Nephron (organoid): ENCODE measurements at regions not wholly inside any gene's neighbourhood (a gene's known extent, or its start where the extent isn't known, plus 50 kb on each side); places are given as distances from the start of the nearest gene placed in this dataset.

Experiments
- H3K27ac Mint-ChIP-seq, 3 experiments: 2 replicates each; pipeline ENCODE4 v1.8.0; 2020; ENCODE audit warnings: mixed read lengths in 3 of 3, mild to moderate bottlenecking in 2 of 3, moderate library complexity in 1 of 3
- H3K27me3 Mint-ChIP-seq: 2 replicates; pipeline ENCODE4 v1.8.0; 2021; ENCODE audit warnings: low read depth, mild to moderate bottlenecking, moderate library complexity, mixed read lengths
- H3K36me3 Mint-ChIP-seq: 2 replicates; pipeline ENCODE4 v1.8.0; 2020; ENCODE audit warnings: low read depth, mixed read lengths
- H3K4me1 Mint-ChIP-seq: 2 replicates; pipeline ENCODE4 v1.8.0; 2020; ENCODE audit warnings: mixed read lengths
- H3K4me3 Mint-ChIP-seq, 3 experiments: 2 replicates each; pipeline ENCODE4 v1.8.0; 2020; ENCODE audit warnings: mild to moderate bottlenecking in 3 of 3, mixed read lengths in 3 of 3, moderate library complexity in 2 of 3
- H3K9me3 Mint-ChIP-seq: 2 replicates; pipeline ENCODE4 v1.8.0; 2020; ENCODE audit warnings: mixed read lengths
- TF ChIP-seq, protein P1 (sequence below), 3 experiments: fragments of 200-600 bp; sonication (generic); IDR thresholded peaks; one replicate each; pipeline ENCODE4 v1.5.0; 2021; ENCODE audit warnings: antibody characterized with exemption in 3 of 3; ENCODE audit not compliant: unreplicated experiment in 3 of 3

DNA sequence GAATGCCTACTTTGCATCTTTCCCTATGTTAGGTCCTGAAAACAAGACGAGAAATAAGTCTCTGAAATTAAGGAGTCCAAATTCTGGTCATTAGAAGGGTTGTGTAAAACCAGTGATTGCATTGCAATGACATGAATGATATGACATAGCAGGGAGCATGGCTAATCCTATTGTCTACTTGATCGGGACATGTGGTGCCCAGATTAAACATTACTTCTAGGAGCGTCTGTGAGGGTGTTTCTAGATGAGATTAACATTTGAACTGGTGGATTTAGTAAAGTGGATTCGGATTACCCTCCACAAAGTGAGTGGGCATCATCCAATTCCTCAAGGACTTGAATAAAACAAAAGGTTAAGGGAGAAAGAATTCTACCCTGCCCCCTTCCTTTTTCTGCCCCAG is 434.9 kb upstream of the KLF6 start:
- Mint-ChIP-seq H3K4me3 (no peak overlapping the region), H3K27ac (no peak overlapping the region), H3K36me3 (no peaks in the 10 kb centered on the region), H3K9me3 (peaks cover 2% of the 10 kb centered on the region), H3K27me3 (peaks cover 4% of the 10 kb centered on the region), H3K4me1 (peaks cover 12% of the 10 kb centered on the region)
- TF ChIP-seq, protein P1, sequence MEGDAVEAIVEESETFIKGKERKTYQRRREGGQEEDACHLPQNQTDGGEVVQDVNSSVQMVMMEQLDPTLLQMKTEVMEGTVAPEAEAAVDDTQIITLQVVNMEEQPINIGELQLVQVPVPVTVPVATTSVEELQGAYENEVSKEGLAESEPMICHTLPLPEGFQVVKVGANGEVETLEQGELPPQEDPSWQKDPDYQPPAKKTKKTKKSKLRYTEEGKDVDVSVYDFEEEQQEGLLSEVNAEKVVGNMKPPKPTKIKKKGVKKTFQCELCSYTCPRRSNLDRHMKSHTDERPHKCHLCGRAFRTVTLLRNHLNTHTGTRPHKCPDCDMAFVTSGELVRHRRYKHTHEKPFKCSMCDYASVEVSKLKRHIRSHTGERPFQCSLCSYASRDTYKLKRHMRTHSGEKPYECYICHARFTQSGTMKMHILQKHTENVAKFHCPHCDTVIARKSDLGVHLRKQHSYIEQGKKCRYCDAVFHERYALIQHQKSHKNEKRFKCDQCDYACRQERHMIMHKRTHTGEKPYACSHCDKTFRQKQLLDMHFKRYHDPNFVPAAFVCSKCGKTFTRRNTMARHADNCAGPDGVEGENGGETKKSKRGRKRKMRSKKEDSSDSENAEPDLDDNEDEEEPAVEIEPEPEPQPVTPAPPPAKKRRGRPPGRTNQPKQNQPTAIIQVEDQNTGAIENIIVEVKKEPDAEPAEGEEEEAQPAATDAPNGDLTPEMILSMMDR (IDR thresholded peaks at IDR 0.05; ENCODE audit: unreplicated experiment in 3 of 3): no peak

GRCh38 chr10:4217653-4218052 is 432.6 kb upstream of the KLF6 start:
- TF ChIP-seq, protein P1 (IDR thresholded peaks at IDR 0.05; ENCODE audit: unreplicated experiment in 3 of 3): no peak
- Mint-ChIP-seq H3K4me3 (no peak overlapping the region), H3K27ac (no peak overlapping the region), H3K4me1 (peaks cover 16% of the 10 kb centered on the region), H3K36me3 (no peaks in the 10 kb centered on the region), H3K9me3 (no peaks in the 10 kb centered on the region), H3K27me3 (peaks cover 4% of the 10 kb centered on the region)

DNA sequence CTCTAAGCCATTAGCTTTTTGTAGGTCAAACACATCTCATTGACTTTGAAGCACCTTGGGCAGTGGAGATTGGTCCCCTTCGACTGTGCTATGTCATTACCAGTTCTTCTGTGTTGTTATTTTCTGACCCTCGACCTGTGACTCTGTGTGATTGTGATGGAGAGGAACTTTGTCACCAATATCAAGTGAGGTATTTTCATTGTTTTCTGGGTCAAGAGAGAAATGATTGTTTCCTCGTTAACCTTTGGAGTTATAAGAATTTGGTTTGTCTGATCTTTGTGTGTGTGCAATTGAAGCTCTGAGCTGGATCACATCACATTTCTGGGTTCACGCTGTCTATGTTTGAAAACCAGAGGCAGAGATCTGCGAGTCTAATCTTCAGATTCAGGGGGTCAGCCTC is 432.2 kb upstream of the KLF6 start:
- Mint-ChIP-seq H3K4me1 (peaks cover 21% of the 10 kb centered on the region), H3K4me3 (no peak overlapping the region), H3K36me3 (no peaks in the 10 kb centered on the region), H3K27ac (no peak overlapping the region), H3K9me3 (no peaks in the 10 kb centered on the region), H3K27me3 (peaks cover 4% of the 10 kb centered on the region)
- TF ChIP-seq, protein P1 (IDR thresholded peaks at IDR 0.05; ENCODE audit: unreplicated experiment in 3 of 3): no peak

DNA sequence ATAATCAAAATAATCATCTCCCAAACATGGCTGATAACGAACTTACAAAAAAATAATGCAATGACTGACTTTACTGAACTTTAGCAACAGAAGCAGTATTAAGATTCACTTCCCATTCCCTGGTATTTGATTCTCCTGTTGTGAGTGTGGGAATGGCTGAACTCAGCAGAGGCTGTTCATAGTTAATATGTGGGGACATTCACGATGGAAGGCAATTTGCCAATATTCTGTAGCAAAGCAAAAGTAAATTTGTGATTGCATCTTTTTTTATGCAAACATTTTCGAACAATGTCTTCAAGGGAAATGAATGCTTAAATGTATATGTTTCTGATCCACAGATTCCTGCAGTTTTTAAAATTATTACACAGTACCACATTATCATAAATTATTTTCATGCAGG is 431.7 kb upstream of the KLF6 start:
- peaks cover 24% of the 10 kb centered on the region for H3K4me1 Mint-ChIP-seq
- H3K27me3 Mint-ChIP-seq: peaks cover 4% of the 10 kb centered on the region
- H3K36me3 Mint-ChIP-seq: no peaks in the 10 kb centered on the region
- no peaks in the 10 kb centered on the region for H3K9me3 Mint-ChIP-seq
- no peak overlapping the region for H3K4me3 Mint-ChIP-seq
- H3K27ac Mint-ChIP-seq: no peak overlapping the region
- TF ChIP-seq, protein P1 (IDR thresholded peaks at IDR 0.05; ENCODE audit: unreplicated experiment in 3 of 3): no peak

DNA sequence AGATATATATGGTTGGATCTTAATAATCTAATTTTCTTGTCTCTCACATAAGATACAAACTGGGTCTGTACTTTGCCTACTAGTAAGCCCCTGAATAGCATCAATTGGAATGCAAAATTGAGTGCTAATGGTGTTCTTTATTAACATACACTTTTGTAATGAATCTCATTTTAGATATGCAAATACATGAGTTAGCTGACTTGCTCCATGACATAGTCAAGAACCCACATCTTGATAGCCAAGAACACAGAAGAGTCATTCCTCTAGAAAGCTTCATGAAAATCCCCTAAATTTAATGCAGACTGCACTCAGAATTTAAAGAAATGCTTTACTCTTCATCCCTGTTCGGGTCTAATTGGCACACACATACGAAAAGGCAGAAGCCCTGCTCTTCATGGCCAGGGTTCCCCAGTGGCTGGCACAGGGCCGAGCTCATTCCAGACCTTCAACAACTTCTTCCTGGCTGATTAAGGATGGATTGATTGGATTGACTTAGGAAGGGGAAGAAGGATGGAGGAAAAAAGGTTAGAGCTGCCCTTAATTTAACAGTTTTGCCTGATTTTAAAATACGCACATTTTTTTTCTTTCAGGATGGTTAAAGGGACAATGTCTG is 431.1 kb upstream of the KLF6 start:
- H3K27ac Mint-ChIP-seq: no peak overlapping the region
- TF ChIP-seq, protein P1 (IDR thresholded peaks at IDR 0.05; ENCODE audit: unreplicated experiment in 3 of 3): no peak

DNA sequence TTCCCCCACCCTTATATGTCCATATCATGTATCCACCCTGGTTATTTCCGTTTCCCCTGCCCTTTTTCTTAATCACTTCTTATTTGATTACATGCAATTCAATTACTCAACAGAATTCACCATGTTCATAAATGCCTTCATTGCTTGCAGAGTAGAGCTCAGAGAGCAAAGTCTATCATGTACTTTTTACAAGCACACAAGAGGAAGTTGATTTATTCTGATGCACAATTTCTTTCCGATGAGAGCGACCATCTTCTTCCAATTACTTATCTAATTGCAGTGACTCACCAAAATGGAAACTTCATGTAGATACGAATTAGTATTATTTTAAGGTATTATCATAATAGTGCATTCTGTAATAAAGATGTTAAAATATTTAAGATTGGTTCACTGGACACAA is 430.5 kb upstream of the KLF6 start:
- no peaks in the 10 kb centered on the region for H3K36me3 Mint-ChIP-seq
- H3K27ac Mint-ChIP-seq: no peak overlapping the region
- peaks cover 4% of the 10 kb centered on the region for H3K27me3 Mint-ChIP-seq
- peaks cover 24% of the 10 kb centered on the region for H3K4me1 Mint-ChIP-seq
- TF ChIP-seq, protein P1 (IDR thresholded peaks at IDR 0.05; ENCODE audit: unreplicated experiment in 3 of 3): no peak
- no peak overlapping the region for H3K4me3 Mint-ChIP-seq
- no peaks in the 10 kb centered on the region for H3K9me3 Mint-ChIP-seq

More for the DNA sequence above, 431.1 kb upstream of the KLF6 start:
- Mint-ChIP-seq H3K36me3 (no peaks in the 10 kb centered on the region), H3K4me1 (peaks cover 24% of the 10 kb centered on the region), H3K9me3 (no peaks in the 10 kb centered on the region), H3K27me3 (peaks cover 4% of the 10 kb centered on the region), H3K4me3 (no peak overlapping the region)
